ENCODE measurements at regions not wholly inside any gene's neighbourhood (a gene's known extent, or its start where the extent isn't known, plus 50 kb on each side); places are given as distances from the start of the nearest gene placed in this dataset.

DNA sequence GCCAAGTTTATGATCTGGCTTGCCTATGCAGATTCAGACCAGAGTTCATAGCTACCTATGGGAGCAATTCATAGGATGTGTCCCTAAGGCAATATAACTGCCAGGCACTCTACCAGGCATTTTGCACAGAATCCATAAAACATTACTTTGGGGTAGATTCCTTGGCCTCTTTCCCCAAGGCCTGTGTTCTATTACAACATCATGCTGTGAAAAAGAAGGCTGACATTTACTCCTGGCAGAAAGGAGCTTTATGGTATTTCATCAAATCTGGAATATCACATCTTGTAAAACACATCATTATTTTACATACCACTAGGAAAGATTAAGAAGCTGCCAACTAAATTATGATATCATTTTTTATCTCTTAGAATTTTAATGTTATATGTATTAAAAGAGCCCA, 287.0 kb upstream of the MARCKS start:
- TF ChIP-seq, protein P1, sequence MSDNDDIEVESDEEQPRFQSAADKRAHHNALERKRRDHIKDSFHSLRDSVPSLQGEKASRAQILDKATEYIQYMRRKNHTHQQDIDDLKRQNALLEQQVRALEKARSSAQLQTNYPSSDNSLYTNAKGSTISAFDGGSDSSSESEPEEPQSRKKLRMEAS (IDR thresholded peaks at IDR 0.05): no peak
- TF ChIP-seq, protein P2, sequence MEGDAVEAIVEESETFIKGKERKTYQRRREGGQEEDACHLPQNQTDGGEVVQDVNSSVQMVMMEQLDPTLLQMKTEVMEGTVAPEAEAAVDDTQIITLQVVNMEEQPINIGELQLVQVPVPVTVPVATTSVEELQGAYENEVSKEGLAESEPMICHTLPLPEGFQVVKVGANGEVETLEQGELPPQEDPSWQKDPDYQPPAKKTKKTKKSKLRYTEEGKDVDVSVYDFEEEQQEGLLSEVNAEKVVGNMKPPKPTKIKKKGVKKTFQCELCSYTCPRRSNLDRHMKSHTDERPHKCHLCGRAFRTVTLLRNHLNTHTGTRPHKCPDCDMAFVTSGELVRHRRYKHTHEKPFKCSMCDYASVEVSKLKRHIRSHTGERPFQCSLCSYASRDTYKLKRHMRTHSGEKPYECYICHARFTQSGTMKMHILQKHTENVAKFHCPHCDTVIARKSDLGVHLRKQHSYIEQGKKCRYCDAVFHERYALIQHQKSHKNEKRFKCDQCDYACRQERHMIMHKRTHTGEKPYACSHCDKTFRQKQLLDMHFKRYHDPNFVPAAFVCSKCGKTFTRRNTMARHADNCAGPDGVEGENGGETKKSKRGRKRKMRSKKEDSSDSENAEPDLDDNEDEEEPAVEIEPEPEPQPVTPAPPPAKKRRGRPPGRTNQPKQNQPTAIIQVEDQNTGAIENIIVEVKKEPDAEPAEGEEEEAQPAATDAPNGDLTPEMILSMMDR (IDR thresholded peaks at IDR 0.05 in 2 of 3, conservative IDR thresholded peaks at IDR 0.05 in 1 of 3; ENCODE audit: borderline replicate concordance in 1 of 3, insufficient read depth in 1 of 3, low read depth in 2 of 3, low read length in 2 of 3): no peak
- TF ChIP-seq ZNF274 (IDR thresholded peaks at IDR 0.05; ENCODE audit: low read depth, low read length) (no peak), JUND (IDR thresholded peaks at IDR 0.05) (no peak), POLR2A (IDR thresholded peaks at IDR 0.05; ENCODE audit: borderline replicate concordance, extremely low read depth, insufficient read depth, insufficient read length) (no peak), CEBPB (IDR thresholded peaks at IDR 0.05; ENCODE audit: low read depth) (no peak), RAD21 (IDR thresholded peaks at IDR 0.05; ENCODE audit: low read depth) (no peak), CBX3 (IDR thresholded peaks at IDR 0.05; ENCODE audit: low read depth) (no peak), SP1 (IDR thresholded peaks at IDR 0.05; ENCODE audit: low read depth) (no peak)
